Activated naive CD8-positive, alpha-beta T cell treated with anti-CD3 and anti-CD28 coated beads, Interleukin-2, amount 50 U/mL, for 24 hours (primary cell): ENCODE measurements at regions not wholly inside any gene's neighbourhood (a gene's known extent, or its start where the extent isn't known, plus 50 kb on each side); places are given as distances from the start of the nearest gene placed in this dataset.
"Not testable (repeated sequence)": the region's sequence is repeated elsewhere in the genome, so short reads cannot be mapped to it uniquely, and the experiment has no call there.

ENCODE experiments used
- ATAC-seq: fragments of 150-1000 bp; cut with Tn5 transposase; one replicate; pipeline ENCODE4 v1.10.0; 2021
- DNase-seq: peaks from one replicate; pipeline ENCODE4 v3.0.0; 2021
- H3K27ac Mint-ChIP-seq: one replicate; pipeline ENCODE4 v1.8.0; 2021; ENCODE audit warnings: mild to moderate bottlenecking, mixed read lengths
- H3K27me3 Mint-ChIP-seq: one replicate; pipeline ENCODE4 v1.8.0; 2021; ENCODE audit warnings: mixed read lengths
- H3K36me3 Mint-ChIP-seq: one replicate; pipeline ENCODE4 v1.8.0; 2021; ENCODE audit warnings: low read depth, mixed read lengths
- H3K4me1 Mint-ChIP-seq: one replicate; pipeline ENCODE4 v1.8.0; 2021; ENCODE audit warnings: mixed read lengths
- H3K4me3 Mint-ChIP-seq: one replicate; pipeline ENCODE4 v1.8.0; 2021; ENCODE audit warnings: mild to moderate bottlenecking, moderate library complexity, mixed read lengths
- H3K9me3 Mint-ChIP-seq: one replicate; pipeline ENCODE4 v1.8.0; 2021; ENCODE audit warnings: mixed read lengths

DNA sequence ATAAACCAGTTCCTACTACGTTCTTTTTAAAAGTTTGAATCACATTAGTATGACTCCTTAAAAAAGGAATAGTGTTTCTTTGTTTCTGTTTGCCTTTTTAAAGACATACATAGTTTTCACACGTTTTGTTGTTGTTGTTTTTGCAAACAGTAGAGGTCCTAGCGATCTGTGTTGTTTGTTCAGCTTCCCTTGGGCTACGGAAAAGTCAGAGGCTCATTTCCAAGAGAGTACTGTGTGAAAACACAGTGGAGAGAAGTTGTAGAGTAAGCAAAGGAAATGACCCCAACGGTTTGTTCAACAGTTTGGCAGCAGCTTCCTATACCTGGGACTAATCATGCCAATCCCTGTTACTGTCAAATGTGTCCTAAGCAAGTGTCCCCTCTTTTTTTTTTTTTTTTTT is 87.1 kb upstream of the STEAP1 start:
- ATAC-seq (no peak), DNase-seq (no peak)
- Mint-ChIP-seq H3K9me3 (no peaks in the 10 kb centered on the region), H3K4me3 (no peak overlapping the region), H3K27me3 (no peaks in the 10 kb centered on the region), H3K27ac (no peak overlapping the region), H3K4me1 (no peaks in the 10 kb centered on the region), H3K36me3 (no peaks in the 10 kb centered on the region)

DNA sequence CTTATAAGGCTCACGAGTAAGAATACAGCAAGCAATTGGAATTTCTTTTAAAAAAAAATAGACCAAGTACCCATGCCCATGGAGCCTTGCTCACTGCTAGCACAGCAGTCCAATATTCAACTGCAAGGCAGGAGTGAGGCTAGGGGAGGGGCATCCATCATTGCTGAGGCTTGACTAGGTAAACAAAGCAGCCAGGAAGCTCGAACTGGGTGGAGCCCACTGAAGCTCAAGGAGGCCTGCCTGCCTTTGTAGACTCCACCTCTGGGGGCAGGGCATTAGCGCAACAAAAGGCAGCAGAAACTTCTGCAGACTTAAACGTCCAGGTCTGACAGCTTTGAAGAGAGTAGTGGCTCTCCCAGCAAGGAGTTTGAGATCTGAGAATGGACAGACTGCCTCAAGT is 84.0 kb upstream of the STEAP1 start:
- not testable (repeated sequence) for H3K36me3 Mint-ChIP-seq, DNase-seq, ATAC-seq, H3K9me3 Mint-ChIP-seq, H3K27ac Mint-ChIP-seq, H3K4me3 Mint-ChIP-seq, H3K4me1 Mint-ChIP-seq, H3K27me3 Mint-ChIP-seq

DNA sequence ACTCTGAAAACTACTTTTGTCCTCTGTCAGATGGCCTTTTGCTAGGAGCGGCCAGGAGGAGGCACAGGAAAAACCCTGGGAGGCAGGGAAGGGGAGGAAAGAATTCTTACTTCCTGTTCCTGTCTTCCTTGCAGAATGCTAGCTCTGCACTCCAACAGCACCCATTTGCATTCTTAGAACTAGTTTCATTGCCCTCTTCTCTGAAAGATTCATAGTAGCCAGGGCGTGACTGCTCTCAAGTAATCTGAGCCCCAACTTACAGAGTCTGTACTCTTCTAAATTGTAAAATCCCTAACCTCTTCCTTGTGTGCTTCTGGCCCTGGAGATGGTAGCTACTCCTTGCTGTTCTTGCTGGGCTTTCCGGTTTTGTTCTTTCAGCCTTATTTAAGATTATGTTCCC is 75.3 kb upstream of the STEAP1 start:
- H3K27me3 Mint-ChIP-seq: peaks cover 5% of the 10 kb centered on the region
- H3K4me1 Mint-ChIP-seq: no peaks in the 10 kb centered on the region
- DNase-seq (no peak), ATAC-seq (no peak)
- H3K4me3 Mint-ChIP-seq: no peak overlapping the region
- no peak overlapping the region for H3K27ac Mint-ChIP-seq
- H3K9me3 Mint-ChIP-seq: no peaks in the 10 kb centered on the region
- H3K36me3 Mint-ChIP-seq: no peaks in the 10 kb centered on the region

DNA sequence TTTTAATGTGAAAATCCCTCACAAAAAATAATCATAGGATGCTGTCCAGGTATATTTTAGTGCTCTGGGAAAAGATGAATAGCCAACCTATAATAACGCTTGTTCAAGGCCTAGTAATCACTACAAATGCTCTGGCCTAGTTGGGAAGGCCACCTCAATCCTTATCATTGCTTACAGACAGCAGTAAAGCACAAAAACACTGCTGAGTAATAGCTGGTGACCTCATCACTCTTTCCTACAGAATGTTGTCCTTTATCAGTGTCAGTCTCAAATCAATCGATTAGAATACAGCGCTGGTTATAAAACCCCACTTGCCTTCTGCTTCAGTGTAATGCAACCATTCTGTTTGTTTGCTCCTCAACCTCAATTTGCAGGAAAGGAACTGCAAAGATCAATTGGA is 72.6 kb upstream of the STEAP1 start:
- Mint-ChIP-seq H3K27me3 (peaks cover 7% of the 10 kb centered on the region), H3K36me3 (no peaks in the 10 kb centered on the region), H3K27ac (no peak overlapping the region), H3K4me1 (no peaks in the 10 kb centered on the region), H3K4me3 (no peak overlapping the region), H3K9me3 (no peaks in the 10 kb centered on the region)
- DNase-seq (no peak), ATAC-seq (no peak)

DNA sequence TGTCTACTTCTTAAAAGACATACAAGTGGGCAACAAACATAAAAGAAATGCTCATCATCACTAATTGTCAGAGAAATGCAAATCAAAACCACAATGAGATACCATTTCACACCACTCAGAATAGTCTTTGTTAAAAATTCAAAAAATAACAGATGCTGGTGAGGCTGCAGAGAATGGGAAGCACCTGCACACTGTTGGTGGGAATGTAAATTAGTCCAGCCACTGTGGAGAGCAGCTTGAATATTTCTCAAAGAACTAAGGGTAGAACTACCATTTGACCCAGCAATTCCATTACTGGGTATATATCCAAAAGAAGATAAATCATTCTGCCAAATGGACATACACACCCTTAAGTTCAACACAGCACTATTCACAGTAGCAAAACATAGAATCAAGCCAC is 61.8 kb upstream of the STEAP1 start:
- no peak for DNase-seq
- H3K36me3 Mint-ChIP-seq: no peaks in the 10 kb centered on the region
- no peaks in the 10 kb centered on the region for H3K9me3 Mint-ChIP-seq
- no peak for ATAC-seq
- no peak overlapping the region for H3K4me3 Mint-ChIP-seq
- H3K4me1 Mint-ChIP-seq: no peaks in the 10 kb centered on the region
- H3K27me3 Mint-ChIP-seq: no peaks in the 10 kb centered on the region
- H3K27ac Mint-ChIP-seq: no peak overlapping the region

DNA sequence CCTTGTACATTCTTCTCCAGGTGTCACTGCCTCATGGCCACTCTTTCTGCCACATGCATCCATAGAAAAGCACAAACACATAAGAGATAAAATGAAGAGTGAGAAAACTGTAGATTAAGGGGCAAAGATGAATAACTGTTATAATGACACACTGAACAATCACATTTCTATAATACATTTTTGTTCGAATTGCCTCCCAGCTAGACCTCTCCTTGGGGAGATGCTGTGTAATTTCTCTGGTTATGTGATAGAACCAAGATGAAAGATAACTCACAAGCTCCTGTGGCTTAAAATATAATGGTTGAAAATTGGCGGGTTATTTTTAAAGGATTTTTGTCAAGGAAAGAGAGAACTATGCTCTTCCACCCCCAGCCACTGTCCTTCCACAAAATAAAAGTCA is 60.2 kb upstream of the STEAP1 start:
- no peak for DNase-seq
- no peaks in the 10 kb centered on the region for H3K27me3 Mint-ChIP-seq
- no peaks in the 10 kb centered on the region for H3K36me3 Mint-ChIP-seq
- no peak overlapping the region for H3K4me3 Mint-ChIP-seq
- no peaks in the 10 kb centered on the region for H3K4me1 Mint-ChIP-seq
- ATAC-seq: no peak
- no peaks in the 10 kb centered on the region for H3K9me3 Mint-ChIP-seq
- H3K27ac Mint-ChIP-seq: no peak overlapping the region
